HCEC 1CT (cell line): ENCODE measurements at regions not wholly inside any gene's neighbourhood (a gene's known extent, or its start where the extent isn't known, plus 50 kb on each side); places are given as distances from the start of the nearest gene placed in this dataset.

Experiments used
- DNase-seq: peaks from one replicate; pipeline ENCODE4 v3.0.0-alpha.2; 2017

GRCh38 chr14:61953602-61954001 lies 191.4 kb downstream of the SNAPC1 start:
- peak; percentile 13 for DNase-seq

DNA sequence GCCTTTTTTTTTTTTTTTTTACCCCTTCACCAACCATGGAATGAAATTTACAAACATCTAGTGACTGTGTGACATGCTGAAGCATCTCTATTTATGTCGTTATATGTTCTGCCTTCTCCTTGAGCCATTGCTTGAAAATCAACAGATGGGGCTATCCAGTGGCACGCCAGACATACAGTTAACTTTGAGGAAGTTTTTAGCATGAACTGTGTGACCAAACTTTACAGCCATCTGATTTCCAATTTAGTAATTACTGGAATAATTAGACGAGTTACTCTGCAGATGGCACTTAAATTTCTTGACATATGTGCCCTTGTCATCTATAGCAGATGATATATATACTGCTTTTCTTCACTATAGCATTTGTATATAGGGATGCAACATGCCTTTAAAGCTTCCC lies 192.1 kb downstream of the SNAPC1 start:
- no peak for DNase-seq

- no peak for DNase-seq
These were observed 194.3 kb downstream of the SNAPC1 start for GRCh38 chr14:61956517-61956916.

DNA sequence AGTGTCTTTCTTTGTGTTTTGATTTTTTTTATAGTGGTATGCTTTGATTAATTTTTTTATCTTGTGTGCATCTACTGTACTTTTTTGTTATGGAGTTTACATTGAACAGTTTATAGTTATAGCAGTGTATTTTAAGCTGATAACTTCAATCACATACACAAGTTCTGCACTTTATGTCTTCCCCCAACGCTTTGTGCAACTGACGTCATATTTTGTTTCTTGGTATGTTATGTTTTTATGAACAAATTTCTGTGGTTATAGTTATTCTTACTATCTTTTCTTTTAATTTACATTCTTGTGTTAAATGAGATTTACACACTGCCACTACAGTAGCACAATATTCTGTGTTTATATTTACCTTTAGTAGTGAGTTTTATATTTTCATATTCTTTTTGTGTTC lies 197.1 kb downstream of the SNAPC1 start:
- no peak for DNase-seq

- no peak for DNase-seq
These were observed 199.1 kb downstream of the SNAPC1 start for GRCh38 chr14:61961369-61961768.

DNA sequence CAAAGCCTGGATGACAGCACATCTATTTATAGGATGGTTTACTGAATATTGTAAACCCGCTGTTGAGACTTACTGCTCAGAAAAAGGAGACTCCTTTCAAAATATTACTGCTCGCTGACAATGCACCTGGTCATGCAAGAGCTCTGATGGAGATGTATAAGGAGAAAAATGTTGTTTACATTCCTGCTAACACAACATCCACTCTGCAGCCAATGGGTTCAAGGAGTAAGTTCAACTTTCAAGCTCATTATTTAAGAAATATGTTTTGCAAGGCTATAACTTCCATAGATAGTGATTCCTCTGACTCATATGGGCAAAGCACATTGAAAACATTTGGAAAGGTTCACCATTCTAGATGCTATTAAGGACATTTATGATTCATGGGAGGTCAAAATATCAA lies 201.7 kb downstream of the SNAPC1 start:
- DNase-seq, result peak; percentile 43

DNA sequence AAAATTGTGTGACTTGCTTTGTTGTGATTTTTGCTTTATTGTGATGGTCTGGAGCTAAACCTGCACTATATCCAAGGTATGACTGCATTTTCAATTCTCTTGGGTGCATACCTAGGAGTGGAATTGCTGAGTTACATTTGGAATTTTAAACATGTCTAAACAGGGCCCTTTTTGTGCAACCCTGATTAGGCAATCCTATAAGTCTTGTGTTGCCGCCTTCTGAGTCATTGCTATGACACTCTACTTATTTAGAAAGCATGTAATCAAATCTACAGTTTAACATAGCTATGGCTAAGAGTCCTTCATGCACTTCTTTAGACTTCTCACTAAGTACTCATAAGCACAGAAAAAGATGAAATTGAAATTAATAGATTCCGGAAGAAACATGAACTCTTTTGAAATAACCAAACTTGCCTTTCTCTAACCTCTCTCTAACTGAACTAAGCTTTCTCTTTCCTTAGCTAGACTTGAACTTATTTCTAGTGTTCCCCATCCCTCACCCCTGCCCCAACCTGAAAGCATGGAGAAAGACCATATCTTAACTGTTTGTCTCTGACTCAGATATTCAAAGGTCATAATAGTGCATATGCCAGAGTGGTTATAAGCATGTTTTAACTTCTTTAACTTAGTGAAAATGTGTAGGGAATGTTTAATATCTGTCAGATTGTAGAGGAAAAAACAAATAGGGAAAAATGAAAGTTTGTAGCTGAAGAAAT lies 203.0 kb downstream of the SNAPC1 start:
- peak; percentile 97 for DNase-seq

GRCh38 chr14:61968207-61968606 lies 206.0 kb downstream of the SNAPC1 start:
- DNase-seq, result no peak

DNA sequence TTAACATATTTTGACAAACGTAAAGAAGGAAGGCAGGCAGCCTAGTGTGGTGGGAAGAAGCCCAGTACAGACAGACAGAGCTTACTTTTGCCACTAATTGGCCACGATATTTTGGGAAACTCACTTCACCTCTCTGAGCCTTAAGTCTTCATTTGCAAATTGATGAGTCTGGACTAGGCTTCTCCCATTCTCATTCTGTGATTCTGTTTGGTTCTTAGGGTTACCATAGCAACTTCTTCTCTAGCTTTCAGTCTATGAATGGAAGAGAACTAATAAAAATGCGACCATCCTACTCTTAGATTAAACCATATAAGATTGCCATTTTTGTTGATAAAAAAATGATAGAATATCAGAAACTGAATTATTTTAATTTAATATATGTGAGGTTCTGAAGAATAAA lies 210.5 kb downstream of the SNAPC1 start:
- no peak for DNase-seq

DNA sequence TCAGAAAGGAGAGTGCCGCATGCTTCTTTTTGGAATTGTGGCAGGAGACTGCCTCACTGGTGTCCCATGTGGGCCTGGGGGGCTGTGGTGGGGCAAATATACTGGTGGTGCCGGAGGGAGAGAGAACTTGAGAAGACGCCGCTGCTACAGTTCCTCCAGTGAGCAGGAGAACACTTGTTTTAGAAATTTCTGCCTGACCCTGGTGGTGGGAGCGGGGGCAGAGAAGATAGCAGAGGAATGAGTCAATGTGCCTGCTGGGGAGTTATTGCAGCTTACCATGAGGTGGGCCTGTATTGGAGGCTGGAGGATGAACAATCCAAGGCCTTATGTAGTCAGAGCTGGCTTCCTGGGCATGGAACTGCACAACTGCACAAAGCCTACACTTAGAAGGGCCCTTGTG lies 211.8 kb downstream of the SNAPC1 start:
- DNase-seq, result peak; percentile 36

- no peak for DNase-seq
These were observed 215.0 kb downstream of the SNAPC1 start for GRCh38 chr14:61977217-61977616.

DNA sequence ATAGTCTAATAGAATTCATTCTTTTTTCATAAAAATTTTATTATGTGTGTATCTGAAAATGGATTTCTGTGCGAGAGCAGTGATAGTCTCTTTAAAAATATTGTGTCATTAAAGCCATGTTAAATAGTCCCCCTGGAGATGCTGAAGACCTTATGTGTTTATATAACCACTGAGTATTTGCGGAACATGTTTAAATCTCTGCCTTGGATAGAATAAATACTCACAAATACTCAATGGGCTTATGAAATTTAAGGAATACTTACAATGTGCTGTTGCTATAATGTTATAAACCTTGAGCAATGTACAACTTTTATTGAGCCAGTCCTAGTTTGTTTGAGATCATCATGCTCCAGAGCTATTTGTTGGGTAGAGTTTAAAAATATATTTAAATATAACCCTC lies 226.0 kb downstream of the SNAPC1 start:
- no peak for DNase-seq

DNA sequence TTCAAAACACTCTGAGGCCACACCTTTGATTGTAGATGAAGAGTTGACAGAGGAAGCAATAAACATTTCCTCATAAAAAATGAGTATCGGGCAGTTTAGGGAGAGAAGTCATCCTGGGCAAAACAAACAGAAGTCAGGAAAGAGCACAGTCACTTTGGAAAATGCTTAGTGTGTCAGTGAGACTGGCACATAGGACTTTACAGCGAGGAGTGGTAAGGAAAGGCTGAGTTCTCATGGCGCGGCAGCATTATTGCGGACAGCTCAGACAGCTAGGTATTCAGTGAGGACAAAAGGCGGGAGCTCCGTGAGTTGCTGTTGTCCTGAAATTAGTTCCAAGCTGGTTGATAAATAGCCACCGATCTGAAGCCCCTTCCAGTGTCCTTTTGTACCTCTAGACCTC lies 229.9 kb downstream of the SNAPC1 start:
- no peak for DNase-seq

- no peak for DNase-seq
These were observed 230.7 kb downstream of the SNAPC1 start for GRCh38 chr14:61992926-61993325.

GRCh38 chr14:61994589-61994988 lies 232.4 kb downstream of the SNAPC1 start:
- DNase-seq, result no peak

- no peak for DNase-seq
These were observed 234.5 kb downstream of the SNAPC1 start for GRCh38 chr14:61996753-61997152.

DNA sequence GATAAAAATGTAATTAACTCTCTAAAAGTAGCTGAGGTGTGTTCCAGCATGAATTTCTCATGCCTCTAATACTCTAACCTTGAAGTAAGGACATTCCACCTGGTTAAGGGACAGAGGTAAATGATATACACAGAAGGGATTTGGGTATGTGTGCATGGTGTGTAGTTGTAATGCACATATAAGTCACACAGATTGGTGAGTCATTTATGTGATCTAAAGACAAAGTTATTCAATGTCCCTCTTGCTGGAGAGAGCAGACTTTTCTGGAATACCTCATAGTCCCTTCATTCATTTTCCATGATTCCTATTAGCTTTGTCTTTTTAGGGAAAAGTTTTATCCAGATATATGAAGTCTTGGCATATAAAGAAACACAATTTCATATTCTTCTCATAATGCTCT lies 234.9 kb downstream of the SNAPC1 start:
- DNase-seq, result peak; percentile 15

- DNase-seq, result peak; percentile 28
These were observed 239.7 kb downstream of the SNAPC1 start for GRCh38 chr14:62001963-62002362.

DNA sequence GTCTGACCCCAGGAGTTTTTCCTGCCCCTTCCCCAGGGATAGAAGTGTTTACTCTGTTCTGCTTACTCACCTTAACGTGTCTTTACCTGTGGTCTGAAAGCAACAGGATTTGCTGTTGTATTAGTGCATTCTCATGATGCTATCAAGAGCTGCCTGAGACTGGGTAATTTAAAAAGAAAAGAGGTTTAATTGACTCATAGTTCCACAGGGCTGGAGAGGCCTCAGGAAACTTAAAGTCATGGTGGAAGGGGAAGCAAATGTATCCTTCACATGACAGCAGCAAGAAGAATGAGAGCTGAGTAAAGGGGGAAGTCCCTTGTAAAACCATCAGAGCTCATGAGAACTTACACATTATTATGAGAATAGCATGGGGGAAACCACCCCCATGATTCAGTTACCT lies 240.4 kb downstream of the SNAPC1 start:
- DNase-seq, result no peak

DNA sequence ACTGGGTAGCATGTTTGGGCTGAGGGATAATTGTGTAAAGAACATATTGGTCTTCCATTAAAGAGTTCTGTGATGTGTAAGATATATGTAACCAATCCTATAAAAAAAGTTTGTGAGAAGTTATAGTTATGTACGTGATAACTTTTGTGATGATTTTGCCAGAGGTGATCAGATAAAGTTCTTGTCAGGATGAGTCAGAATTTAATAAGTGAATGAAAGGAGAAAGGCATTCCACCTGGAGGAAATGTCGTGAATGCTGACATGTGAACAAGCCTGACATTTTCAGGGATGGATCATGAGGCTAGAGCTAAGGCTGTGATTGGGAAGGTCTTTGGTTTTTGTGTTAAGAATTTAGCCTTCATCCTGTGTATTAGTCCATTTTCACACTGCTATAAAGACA lies 241.5 kb downstream of the SNAPC1 start:
- no peak for DNase-seq

GRCh38 chr14:62006116-62006731 lies 244.0 kb downstream of the SNAPC1 start:
- no peak for DNase-seq

- peak; percentile 43 for DNase-seq
These were observed 253.0 kb downstream of the SNAPC1 start for GRCh38 chr14:62015243-62015642.

- DNase-seq, result peak; percentile 45
These were observed 253.7 kb downstream of the SNAPC1 start for GRCh38 chr14:62015945-62016344.

DNA sequence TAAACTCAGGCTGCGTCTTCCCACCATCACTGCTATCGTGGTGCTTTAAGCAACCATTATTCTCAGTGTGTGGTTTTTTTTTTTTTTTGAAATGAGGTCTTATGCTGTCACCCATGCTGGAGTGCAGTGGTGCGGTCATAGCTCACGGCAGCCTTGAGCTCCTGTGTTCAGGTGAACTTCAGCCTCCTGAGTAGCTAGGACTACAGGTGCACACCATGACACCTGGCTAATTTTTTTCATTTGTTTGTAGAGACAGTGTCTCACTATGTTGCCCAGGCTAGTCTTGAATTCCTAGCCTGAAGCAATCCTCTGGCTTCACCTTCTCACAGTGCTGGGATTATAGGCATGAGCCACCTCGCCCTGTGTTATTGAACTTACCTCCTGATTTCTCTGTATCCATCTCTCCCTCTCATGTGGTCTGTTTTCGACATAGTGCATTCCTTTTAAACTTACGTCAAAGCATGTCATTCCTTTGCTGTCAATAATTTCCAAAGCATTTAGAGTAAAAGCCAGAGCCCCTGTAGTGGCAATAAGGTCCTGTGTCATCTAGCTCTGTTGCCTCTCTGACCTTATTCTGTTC lies 255.5 kb downstream of the SNAPC1 start:
- DNase-seq, result no peak

DNA sequence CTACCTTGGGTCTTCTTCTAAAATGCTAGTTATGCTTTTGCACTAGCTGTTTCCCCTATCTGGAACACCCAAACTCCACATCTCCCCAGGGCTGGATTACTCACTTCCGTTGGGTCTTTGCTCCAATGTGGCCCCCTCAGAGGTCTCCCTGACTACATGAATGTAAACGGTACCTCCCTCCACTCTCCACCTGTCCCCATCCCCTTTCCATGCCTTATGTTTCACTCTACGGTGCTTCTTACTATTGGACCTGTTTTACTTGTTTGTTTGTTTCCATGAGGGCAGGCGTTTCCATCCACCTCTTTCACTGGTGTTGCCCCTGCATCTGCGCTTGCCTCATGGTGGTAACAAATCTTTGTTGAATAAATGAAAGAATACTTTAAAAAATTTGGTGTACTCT lies 256.4 kb downstream of the SNAPC1 start:
- DNase-seq, result no peak
